ENCODE measurements at regions not wholly inside any gene's neighbourhood (a gene's known extent, or its start where the extent isn't known, plus 50 kb on each side); places are given as distances from the start of the nearest gene placed in this dataset.
A peak's percentile ranks its signal among the peaks of the same experiment; 100 is the strongest.
"Not testable (repeated sequence)": the region's sequence is repeated elsewhere in the genome, so short reads cannot be mapped to it uniquely, and the experiment has no call there.

DNA sequence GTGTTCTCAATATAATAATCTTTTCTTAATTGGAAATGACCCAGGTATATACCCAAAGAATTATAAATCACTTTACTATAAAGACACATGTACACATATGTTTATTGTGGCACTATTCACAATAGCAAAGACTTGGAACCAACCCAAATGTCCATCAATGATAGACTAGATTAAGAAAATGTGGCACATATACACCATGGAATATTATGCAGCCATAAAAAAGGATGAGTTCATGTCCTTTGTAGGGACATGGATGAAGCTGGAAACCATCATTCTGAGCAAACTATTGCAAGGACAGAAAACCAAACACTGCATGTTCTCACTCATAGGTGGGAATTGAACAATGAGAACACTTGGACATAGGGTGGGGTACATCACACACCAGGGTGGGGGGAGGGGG is 56.8 kb downstream of the SCGB2B2 start:
- not testable (repeated sequence) for FAIRE-seq; DNase-seq (ENCODE audit: low spot score)

DNA sequence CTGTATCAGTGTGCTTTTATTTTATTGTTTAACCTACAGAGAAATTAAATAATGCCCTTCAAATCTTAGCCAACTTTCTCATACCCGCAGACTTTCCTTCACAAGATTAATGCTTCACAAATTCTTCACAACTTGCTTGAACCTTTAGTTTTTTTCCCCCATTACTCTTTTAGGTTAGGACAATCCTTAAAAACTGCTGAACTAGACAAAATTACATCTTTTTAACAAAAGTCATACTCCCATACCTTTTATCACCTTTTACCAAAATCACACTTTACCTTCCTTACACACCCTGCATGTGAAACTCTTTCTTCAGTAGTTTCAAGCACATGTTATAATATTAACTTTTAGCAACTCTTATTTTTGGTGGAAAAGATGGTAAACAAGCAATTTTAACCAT is 58.5 kb downstream of the SCGB2B2 start:
- DNase-seq (ENCODE audit: low spot score) = no peak
- no peak for FAIRE-seq

DNA sequence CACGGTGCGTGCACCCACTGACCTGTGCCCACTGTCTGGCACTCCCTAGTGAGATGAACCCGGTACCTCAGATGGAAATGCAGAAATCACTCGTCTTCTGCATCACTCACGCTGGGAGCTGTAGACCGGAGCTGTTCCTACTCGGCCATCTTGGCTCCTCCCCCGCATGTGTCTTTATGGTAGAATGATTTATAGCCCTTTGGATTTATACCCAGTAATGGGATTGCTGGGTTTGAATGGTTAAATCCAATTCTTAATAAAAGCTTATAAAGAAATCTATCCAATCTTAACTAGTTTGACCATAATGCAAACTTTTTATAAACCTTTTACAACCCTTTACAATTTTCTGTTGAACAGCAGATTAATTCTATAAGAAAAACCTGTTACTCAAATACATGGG is 59.0 kb downstream of the SCGB2B2 start:
- DNase-seq (ENCODE audit: low spot score); FAIRE-seq: not testable (repeated sequence)

DNA sequence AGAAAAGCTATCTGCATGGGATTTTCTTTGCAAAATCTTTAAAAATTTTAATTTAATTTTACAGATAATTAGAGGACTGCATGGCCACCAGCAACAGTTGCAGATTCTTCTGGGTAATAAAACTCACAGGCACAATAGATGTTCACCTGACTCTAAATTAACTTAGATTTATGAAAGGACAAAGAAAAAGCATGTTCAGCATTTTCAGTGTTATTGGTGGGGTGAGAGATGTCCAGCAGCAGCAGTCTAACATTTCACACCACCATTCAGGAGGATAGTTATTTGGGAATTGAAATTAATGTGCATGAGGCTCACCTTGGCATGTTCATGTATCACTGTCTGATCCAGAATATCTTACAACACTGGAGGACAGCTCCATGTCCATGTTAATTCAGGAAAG is 74.0 kb downstream of the SCGB2B2 start:
- DNase-seq (ENCODE audit: low spot score) (no peak), FAIRE-seq (no peak)

DNA sequence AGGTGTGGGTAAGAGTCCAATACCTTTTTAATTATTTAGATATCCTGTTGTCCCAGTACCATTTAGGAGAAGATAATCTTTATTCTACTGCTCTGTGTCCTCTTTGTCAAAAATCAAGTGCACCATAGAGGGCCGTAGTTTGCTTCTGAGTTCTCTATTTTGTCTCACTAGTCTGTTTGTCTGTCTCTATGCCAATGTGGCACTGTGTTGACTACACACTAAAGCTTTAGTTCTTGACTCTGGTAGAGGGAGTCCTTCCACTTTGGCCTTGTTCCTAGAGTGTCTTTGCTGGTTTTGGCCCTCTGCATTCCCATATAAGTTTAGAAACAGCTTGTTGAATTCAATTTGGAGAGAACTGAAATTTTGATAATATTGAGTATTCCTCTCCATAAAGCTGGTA is 75.9 kb downstream of the SCGB2B2 start:
- DNase-seq (ENCODE audit: low spot score) = no peak
- FAIRE-seq = no peak

DNA sequence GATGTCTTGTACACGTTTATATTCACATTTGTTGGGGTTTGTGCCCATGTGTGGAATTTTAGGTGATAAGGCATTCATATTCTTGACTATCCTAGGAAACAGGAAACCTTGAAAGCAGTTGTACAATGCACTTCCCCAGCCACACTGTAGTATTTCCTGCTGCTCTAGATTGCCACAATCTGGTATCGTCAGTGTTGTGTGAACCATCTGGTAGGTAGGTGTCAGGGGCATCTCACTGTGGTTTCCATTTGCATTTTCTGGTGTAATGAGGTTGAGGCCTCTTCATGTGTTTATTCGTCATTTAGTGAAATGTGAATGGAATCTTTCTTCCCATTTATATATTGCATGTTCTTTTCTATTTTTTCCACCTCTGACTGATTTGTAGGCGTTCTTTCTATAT is 76.6 kb downstream of the SCGB2B2 start:
- no peak for DNase-seq (ENCODE audit: low spot score)
- FAIRE-seq = no peak

DNA sequence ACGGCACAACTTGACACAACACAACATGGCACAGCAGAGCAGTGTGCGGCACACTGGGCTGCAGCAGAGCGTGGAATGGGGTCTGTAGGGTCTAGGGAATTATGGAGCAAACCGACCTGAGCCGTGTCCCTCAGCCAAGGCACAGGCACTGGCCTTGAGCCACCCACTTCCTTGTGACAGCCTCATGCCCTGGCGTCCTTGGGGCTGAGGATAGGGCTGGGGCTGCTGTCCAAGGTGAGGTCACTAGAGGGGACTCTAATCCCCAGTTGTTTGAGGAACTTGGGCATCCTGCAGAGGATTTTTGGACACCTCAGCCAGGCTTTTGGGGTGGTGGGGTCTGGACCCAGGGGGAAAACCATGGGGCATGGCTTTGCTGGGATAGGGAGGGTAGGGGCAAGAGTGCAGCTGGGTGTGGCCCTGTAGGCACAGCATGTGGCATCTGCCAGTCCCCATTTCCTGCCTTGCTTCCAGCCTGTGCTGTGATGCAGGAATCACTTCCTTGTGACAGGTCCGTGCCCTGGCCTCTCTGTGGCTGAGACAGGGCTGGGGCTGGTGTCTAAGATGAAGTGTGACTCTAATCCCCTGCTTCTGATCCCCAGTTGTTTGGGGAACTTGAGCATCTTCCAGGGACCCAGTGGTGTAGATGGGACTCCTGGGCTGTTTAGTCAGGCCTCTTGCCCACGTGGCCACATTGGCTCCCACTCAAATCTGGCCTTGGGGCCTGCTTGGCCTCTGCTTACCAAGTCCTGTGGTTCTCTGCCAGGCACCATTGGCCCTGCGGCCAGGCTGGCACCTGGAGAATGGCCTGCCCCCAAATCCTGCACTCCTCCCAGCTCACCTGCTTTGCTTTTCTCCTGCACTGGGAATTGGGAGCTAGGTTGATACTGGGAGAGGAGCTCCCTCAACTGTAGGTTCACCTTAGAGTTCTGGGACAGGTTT is 78.5 kb downstream of the SCGB2B2 start:
- FAIRE-seq = no peak
- no peak for DNase-seq (ENCODE audit: low spot score)

DNA sequence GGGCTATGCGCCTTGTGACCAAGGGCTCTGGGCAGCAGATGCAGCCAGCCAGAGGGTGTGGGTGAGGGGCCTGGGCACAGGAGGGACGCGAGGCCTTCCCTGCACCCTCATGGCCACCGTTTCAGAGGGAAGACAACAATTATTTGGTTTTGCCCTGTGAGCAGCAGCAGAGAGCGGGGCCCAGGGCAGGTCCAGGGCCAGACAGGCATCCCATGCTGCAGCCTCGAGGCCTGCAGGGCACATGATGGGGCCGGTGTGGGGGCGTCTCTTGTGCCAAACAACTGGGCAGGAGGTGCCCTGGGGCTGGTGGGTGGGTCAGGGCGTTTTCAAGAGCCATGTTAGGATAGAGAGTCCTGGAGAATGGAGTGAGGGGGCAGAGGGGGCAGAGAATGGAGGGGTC is 79.4 kb downstream of the SCGB2B2 start:
- no peak for FAIRE-seq
- DNase-seq (ENCODE audit: low spot score) = no peak

DNA sequence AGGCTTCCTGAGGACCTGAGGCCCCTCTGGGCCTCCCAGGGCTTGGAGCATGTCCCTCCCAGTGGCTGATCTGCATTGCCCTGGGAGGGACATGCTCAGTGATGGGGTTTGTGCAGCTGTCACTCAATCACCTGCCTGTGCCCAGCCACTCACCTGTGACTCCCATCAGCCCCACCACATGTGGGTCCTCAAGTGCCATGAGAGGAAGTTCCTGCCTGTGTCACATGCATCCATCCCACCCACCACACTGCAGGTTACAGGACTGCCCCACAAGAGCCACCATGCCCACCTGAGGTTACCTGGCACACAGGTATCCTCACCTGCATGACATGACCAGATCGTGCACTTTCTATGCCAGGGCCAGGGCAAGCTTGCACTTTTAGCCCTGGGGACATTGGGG is 80.0 kb downstream of the SCGB2B2 start:
- FAIRE-seq (no peak), DNase-seq (ENCODE audit: low spot score) (no peak)

DNA sequence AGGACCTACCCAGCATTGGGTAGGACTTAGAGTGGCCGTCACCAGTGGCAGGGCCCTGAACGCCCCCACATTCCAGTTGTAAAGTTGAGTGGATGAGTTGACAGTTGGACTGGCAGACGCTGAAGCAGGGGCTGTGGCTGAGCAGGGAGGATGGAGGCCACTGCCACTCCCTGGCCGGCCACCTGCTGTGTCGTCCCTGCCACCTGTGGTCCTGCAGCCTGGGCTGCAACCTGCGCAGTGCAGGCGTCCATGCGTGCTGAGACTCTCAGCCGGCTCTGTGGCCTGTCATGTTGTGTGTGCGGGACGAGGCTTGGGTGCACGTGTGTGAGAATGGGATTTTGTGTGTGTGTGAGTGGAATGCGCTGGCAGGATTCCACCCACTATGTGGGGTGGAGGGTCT is 80.8 kb downstream of the SCGB2B2 start:
- no peak for FAIRE-seq
- no peak for DNase-seq (ENCODE audit: low spot score)

DNA sequence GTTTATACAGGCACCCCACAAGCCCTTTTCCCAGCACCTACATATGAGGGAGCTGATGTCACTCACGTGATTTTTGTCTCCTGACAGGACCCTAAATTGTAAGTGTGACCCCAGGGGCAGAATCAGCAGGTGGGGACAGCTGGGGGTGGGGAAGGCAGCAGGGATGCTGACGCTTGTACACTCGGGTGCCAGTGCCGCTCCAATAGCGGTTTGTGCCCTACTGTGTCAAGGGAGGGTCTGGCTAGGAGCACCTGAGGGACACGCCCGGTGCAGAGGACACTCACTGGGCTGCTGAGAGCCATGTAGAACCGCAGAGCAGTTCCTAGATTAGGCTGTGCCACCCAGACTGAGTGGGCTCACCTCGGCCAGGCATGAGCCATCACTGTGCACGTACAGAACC is 81.3 kb downstream of the SCGB2B2 start:
- DNase-seq (ENCODE audit: low spot score) = no peak
- no peak for FAIRE-seq

DNA sequence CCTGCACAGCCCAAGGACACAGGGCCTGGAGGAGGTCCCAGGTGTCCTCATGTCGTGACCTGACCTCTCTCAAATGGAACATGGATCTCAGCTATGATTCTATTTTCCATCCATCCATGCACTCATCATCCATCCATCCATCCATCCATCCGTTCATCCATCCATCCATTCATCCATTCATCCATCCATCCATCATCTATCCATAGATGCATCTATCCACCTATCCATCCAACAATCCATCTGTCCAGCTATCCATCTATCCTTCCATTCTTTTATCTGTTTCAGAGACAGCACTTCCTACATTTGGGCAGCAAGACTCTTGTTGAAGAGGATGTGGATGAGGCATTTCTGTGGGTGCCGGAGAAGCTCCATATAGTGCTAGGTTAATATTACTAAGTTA is 86.7 kb downstream of the SCGB2B2 start:
- no peak for FAIRE-seq
- no peak for DNase-seq (ENCODE audit: low spot score)

DNA sequence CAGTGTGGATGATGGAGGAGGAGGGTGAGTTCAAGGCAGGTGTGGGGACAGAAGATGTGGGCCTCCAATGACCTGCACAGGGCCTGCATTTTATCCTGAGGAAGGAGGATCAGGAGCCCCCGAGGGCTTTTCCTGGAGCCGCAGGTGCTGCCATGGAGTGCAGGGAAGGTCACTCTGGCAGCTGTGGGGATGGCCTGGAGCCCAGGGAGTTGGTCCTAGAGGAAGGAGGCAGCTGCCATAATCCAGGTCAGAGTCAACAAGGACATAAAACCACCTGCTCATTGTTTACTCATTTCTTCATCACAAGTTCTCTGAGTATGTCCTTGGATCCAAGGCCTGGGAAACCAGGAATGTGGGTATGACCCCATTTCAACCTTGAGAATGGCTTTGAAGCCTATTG is 87.2 kb downstream of the SCGB2B2 start:
- no peak for FAIRE-seq
- no peak for DNase-seq (ENCODE audit: low spot score)

DNA sequence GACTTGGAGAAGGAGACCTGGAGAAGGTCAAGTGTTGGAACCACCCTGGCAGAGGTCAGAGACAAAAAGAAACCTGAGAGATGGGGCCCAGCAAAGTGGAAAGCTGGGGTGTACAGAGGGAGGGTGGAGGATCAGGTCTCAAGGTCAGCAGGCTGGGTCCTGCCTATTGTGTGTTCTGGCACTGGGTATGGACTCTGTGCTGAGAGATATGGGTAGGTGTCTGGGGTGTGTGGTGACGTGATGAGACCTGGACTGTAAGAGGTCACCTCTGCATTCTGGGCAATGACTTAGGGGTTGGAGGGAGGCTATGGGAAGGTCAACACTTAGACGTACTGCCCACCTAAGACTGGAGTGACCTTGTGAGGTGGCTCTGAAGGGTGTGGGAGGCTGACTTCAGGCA is 88.1 kb downstream of the SCGB2B2 start:
- DNase-seq (ENCODE audit: low spot score) (no peak), FAIRE-seq (no peak)

DNA sequence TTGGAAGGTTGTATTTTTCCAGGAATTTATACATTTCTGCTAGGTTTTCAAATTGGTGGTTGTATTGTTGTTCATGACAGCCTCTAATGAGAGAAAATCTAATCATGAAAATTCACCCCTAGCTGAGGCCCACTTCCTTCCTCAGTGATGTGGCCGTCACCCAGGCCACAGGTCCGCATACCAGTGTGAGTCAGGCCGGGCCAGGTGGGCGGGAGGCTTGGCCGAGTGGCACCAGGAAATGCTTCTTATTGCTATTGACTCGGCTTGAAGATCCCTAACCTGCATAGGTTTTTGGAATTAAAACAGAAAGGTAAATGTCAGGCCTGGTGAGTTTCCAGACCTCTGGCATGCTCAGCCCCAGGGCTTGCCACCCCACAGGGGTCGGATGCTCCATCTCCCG is 88.7 kb downstream of the SCGB2B2 start:
- FAIRE-seq = no peak
- DNase-seq (ENCODE audit: low spot score) = peak; percentile 72

DNA sequence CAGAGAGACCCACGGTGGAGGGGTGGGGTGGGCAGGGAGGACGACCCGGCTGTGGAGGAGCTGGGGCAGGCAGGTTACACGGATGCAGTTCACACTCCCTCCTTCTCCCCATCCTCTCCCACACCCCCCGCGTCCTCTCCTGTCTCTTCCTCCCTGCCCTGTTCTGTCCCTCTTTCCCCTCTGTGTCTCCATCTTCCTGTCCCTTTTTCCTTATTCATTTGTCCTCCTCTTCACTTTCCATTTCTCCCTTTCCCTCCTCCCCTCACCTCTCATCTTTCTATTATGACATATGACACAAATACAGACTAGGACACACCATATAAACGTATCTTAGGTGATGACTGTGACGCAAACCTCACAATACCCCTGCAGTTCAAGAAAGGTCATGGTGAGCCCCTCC is 96.6 kb downstream of the SCGB2B2 start:
- no peak for FAIRE-seq
- no peak for DNase-seq (ENCODE audit: low spot score)

DNA sequence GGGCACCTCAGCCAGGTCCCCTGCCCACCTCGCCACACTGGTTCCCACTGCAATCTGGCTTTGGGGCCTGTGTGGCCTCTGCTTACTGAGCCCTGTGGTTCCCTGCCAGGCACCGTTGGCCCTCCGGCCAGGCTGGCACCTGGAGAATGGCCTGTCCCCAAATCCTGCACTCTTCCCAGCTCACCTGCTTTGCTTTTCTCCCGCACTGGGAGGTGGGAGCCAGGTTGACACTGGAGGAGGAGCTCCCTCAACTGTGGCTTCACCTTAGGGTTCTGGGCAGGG is 97.0 kb downstream of the SCGB2B2 start:
- DNase-seq (ENCODE audit: low spot score) = no peak
- no peak for FAIRE-seq

DNA sequence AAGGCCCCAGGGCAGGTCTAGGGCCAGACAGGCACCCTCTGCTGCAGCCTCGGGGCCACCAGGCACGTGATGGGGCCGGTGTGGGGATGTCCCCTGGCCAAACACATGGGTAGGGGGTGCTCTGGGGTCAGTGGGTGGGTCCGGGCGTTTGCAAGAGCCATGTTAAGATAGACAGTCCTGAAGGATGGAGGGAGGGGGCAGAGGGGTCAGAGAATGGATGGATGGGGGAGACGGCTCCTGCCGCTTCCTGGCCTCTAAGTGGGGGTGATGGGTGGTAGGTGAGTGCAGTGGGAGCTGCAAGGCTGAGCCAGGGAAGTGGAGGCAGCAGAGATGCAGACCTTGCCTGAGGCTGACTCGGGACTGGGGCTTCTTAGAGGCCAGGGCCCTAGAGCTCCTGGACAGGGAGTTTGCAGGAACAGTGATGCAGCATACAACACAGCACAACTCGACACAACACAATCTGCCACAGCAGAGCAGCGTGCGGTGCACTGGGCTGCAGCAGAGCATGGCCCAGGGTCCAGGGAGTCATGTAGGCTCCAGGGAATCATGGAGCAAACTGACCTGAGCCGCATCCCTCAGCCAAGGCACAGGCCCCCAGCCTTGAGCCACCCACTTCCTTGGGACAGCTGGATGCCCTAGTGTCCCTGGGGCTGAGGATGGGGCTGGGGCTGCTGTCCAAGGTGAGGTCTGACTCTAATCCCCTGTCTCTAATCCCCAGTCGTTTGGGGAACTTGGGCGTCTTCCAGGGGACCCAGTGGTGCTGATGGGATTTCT is 97.5 kb downstream of the SCGB2B2 start:
- no peak for DNase-seq (ENCODE audit: low spot score)
- no peak for FAIRE-seq

DNA sequence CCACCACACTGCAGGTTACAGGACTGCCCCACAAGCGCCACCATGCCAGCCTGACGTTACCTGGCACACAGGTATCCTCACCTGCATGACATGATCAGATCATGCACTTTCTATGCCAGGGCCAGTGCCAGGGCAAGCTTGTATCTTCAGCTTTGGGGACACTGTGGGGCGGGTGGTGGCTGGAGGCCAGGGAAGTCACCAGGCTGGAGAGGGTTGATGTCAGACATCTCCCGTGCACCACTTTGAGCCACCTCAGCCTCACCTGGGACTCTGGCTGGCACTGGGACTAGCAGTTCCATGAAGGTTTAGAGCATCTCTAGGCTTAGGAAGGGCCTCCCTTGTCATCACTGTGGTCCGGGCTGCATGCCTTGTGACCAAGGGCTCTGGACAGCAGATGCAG is 97.2 kb downstream of the WTIP start:
- FAIRE-seq (no peak), DNase-seq (ENCODE audit: low spot score) (no peak)

DNA sequence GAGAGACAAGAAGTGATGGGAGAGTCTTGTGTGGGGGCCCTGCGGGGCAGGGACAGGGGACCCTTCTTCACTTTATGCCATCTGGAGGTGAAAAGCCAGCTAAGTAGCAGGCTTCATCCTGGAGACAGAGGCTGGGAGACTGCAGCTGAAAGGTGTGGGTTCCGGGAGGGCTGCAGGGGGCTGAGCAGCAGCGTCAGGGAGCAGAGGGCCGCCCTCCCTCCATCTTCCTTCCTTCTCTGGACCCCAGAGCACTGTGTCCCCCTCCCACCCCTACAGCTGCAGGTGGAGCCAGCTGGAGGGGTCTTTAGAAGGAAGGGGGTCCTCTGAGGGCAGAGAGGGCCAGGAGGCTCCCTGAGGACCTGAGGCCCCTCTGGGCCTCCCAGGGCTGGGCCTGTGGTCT is 96.6 kb downstream of the WTIP start:
- FAIRE-seq (no peak), DNase-seq (ENCODE audit: low spot score) (no peak)

DNA sequence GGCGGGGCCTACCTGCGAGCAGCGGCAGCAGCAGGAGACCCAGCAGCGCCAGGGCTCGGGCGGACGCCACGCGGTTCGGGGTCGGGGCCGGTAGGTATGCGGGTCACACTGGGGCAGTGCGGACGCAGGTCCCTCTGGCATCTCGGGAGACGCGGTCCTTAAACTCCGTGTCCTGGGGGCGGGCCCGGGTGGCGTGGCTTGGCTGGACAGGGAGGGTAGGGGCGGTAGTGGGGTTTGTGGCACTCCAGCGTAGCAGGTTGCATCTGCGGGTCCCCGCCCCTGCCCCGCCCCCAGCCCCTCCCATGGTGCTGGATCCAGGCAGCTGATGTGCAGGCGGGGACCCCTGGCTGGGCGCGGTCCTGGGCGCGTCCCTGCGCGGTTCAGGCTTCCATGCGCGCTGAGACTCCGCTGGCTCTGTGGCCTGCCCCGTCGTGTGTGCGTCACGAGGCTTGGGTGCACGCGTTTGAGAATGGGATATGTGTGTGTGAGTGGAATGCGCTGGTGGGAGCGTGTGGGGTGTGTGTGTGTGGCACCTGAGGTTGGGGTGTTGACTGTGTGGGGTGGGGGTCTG is 96.1 kb downstream of the WTIP start:
- DNase-seq (ENCODE audit: low spot score) (no peak), FAIRE-seq (no peak)

DNA sequence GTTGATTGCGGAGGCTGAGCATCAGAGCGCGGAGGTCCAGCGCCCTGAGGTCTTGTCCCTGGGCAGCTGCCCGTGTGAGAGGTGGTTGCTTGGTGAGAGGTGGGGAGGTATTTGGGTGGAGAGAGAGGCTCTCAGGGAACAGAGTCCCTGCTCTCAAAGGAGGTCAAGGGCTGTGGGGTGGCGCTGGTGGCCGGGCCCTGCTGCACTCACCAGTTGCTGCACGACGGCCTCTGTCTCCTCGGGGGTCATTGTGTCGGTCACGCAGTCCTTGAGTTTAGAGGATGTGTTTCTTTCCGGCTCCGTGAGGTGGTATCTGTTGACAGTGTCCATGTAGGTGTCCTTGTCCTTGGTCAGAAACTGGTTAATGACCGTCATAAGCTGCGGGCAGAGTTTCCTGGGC is 95.5 kb downstream of the WTIP start:
- no peak for FAIRE-seq

DNA sequence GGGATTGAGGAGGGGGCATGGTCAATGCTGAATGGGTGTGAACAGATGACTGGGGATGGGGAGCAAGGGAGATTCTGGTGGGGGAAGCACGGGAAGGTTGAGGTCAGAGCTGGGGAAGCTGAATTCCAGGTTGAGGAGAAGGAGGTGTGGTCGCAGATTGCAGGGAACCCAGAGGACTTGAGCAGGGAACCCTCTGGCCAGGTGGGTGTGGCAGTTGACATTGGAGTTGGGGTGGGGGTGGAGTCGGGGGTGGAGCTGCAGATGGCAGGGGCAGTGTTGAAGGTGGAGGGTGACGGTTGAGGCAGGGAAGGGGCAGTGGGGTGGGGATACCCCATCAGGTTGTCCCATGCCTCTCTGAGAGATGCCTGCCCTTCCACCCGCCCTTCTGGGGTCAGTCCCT is 94.7 kb downstream of the WTIP start:
- no peak for FAIRE-seq
- DNase-seq (ENCODE audit: low spot score) = no peak

More for the DNA sequence above, 95.5 kb downstream of the WTIP start:
- no peak for DNase-seq (ENCODE audit: low spot score)
